Right lobe of liver (tissue), 4 donors: ENCODE measurements at regions not wholly inside any gene's neighbourhood (a gene's known extent, or its start where the extent isn't known, plus 50 kb on each side); places are given as distances from the start of the nearest gene placed in this dataset.

Experiments used
- CTCF ChIP-seq, 4 donors: fragments of 200-600 bp in 3 of 4; fragments of 450-650 bp in 1 of 4; IDR thresholded peaks; one replicate each; pipeline versions ENCODE4 v1.5.1 to v1.8.0; 2016 to 2022; ENCODE audit warnings: antibody characterized with exemption in 4 of 4, mild to moderate bottlenecking in 2 of 4
- POLR2A ChIP-seq: fragments of 450-650 bp; IDR thresholded peaks from one replicate; pipeline ENCODE4 v1.6.1; 2017; ENCODE audit warnings: antibody characterized with exemption, mild to moderate bottlenecking
- donor health status: DM: no; HTN: no; CAD: no.
- donor health status: DM: no; HTN: no; CAD: no.
- donor health status: DM: no; HTN: yes; CAD: no.

GRCh38 chr1:110280804-110281203 is 58.4 kb upstream of the RBM15 start:
- TF ChIP-seq CTCF (IDR thresholded peaks at IDR 0.05) = no peak
- no peak for TF ChIP-seq POLR2A
